ENCODE measurements at regions not wholly inside any gene's neighbourhood (a gene's known extent, or its start where the extent isn't known, plus 50 kb on each side); places are given as distances from the start of the nearest gene placed in this dataset.

DNA sequence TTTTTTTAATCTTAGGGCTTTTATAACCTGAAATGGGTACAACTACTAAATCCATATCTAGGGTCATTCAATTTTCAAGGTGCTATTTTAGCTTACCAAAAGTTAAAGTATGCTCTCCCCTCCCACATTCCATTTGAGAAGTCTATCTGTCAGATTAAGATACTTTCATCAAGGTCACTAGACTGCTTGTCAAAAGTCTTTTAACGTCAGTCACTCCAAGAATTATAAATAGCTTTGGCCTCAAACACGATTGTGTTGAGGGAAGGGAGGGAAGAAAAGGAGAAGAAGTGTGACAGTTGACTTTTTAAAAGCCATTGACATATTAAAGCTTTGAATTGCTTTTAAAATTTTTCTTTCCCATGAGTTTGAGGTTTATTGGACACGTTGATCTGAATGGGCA is 175.8 kb downstream of the PTGER3 start:
- no peak for TF ChIP-seq GTF2I (CRISPR knock-in tag; conservative IDR thresholded peaks at IDR 0.05)
- TF ChIP-seq GRHL2 (CRISPR knock-in tag; IDR thresholded peaks at IDR 0.05; ENCODE audit: insufficient replicate concordance, severe bottlenecking): no peak
- TF ChIP-seq, protein P1, sequence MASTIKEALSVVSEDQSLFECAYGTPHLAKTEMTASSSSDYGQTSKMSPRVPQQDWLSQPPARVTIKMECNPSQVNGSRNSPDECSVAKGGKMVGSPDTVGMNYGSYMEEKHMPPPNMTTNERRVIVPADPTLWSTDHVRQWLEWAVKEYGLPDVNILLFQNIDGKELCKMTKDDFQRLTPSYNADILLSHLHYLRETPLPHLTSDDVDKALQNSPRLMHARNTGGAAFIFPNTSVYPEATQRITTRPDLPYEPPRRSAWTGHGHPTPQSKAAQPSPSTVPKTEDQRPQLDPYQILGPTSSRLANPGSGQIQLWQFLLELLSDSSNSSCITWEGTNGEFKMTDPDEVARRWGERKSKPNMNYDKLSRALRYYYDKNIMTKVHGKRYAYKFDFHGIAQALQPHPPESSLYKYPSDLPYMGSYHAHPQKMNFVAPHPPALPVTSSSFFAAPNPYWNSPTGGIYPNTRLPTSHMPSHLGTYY (CRISPR knock-in tag; IDR thresholded peaks at IDR 0.05): no peak
- TF ChIP-seq, protein P2, sequence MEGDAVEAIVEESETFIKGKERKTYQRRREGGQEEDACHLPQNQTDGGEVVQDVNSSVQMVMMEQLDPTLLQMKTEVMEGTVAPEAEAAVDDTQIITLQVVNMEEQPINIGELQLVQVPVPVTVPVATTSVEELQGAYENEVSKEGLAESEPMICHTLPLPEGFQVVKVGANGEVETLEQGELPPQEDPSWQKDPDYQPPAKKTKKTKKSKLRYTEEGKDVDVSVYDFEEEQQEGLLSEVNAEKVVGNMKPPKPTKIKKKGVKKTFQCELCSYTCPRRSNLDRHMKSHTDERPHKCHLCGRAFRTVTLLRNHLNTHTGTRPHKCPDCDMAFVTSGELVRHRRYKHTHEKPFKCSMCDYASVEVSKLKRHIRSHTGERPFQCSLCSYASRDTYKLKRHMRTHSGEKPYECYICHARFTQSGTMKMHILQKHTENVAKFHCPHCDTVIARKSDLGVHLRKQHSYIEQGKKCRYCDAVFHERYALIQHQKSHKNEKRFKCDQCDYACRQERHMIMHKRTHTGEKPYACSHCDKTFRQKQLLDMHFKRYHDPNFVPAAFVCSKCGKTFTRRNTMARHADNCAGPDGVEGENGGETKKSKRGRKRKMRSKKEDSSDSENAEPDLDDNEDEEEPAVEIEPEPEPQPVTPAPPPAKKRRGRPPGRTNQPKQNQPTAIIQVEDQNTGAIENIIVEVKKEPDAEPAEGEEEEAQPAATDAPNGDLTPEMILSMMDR (IDR thresholded peaks at IDR 0.05): no peak
- no peak for TF ChIP-seq CREB1 (CRISPR knock-in tag; IDR thresholded peaks at IDR 0.05)

Measured in WTC11 (cell line).